ENCODE measurements at regions not wholly inside any gene's neighbourhood (a gene's known extent, or its start where the extent isn't known, plus 50 kb on each side); places are given as distances from the start of the nearest gene placed in this dataset.

- no peak overlapping the region for H3K9ac ChIP-seq
- H3K9me2 ChIP-seq (ENCODE audit: insufficient read depth) = no peaks in the 10 kb centered on the region
- no peaks in the 10 kb centered on the region for H3K36me3 ChIP-seq (ENCODE audit: low read depth)
- no peak overlapping the region for H3K4me2 ChIP-seq (ENCODE audit: unreplicated experiment)
- no peak overlapping the region for H2AFZ ChIP-seq
- no peaks in the 10 kb centered on the region for H3K4me1 ChIP-seq (ENCODE audit: insufficient read depth)
- H3K27me3 ChIP-seq (replicated peaks; ENCODE audit: insufficient read depth) = no peaks in the 10 kb centered on the region
- in situ Hi-C loops (cut with MboI) = no loop called here
- DNase-seq = no peak
- TF ChIP-seq EZH2 (IDR thresholded peaks at IDR 0.05; ENCODE audit: insufficient read depth, poor library complexity, severe bottlenecking) (no peak), EZH2phosphoT487 (IDR thresholded peaks at IDR 0.05; ENCODE audit: insufficient read depth, low read depth) (no peak)
- no peak overlapping the region for H3K27ac ChIP-seq
- H3K9me3 ChIP-seq (ENCODE audit: low read depth) = no peaks in the 10 kb centered on the region
- no peaks in the 10 kb centered on the region for H3K79me2 ChIP-seq (ENCODE audit: insufficient read depth)
- no peaks in the 10 kb centered on the region for H4K20me1 ChIP-seq (ENCODE audit: insufficient read depth)
- H3F3A ChIP-seq (ENCODE audit: insufficient read depth) = no peaks in the 10 kb centered on the region
- no peak overlapping the region for H3K4me3 ChIP-seq
Measured at GRCh38 chr1:57832612-57833011, 408.8 kb upstream of the DAB1 start.

- H3K9me3 ChIP-seq (ENCODE audit: low read depth) = no peaks in the 10 kb centered on the region
- H3K4me2 ChIP-seq (ENCODE audit: unreplicated experiment) = no peak overlapping the region
- no peaks in the 10 kb centered on the region for H3K36me3 ChIP-seq (ENCODE audit: low read depth)
- no peak overlapping the region for H3K27ac ChIP-seq
- no peak overlapping the region for H2AFZ ChIP-seq
- no peaks in the 10 kb centered on the region for H3K27me3 ChIP-seq (replicated peaks; ENCODE audit: insufficient read depth)
- in situ Hi-C loops (cut with MboI) = no loop called here
- H3F3A ChIP-seq (ENCODE audit: insufficient read depth) = no peaks in the 10 kb centered on the region
- no peak overlapping the region for H3K9ac ChIP-seq
- no peak overlapping the region for H3K4me3 ChIP-seq
- peak; percentile 36 for DNase-seq
- WGBS, 2 experiments (ENCODE audit: low coverage in 1 of 2, low lambda C conversion rate in 2 of 2, missing lambda C conversion rate in 2 of 2) = 19 to 24% methylated on average over 1 of the region's 1 CpG
- TF ChIP-seq EZH2 (IDR thresholded peaks at IDR 0.05; ENCODE audit: insufficient read depth, poor library complexity, severe bottlenecking) (no peak), EZH2phosphoT487 (IDR thresholded peaks at IDR 0.05; ENCODE audit: insufficient read depth, low read depth) (no peak)
- H3K79me2 ChIP-seq (ENCODE audit: insufficient read depth) = no peaks in the 10 kb centered on the region
- no peaks in the 10 kb centered on the region for H3K4me1 ChIP-seq (ENCODE audit: insufficient read depth)
- H3K9me2 ChIP-seq (ENCODE audit: insufficient read depth) = no peaks in the 10 kb centered on the region
- no peaks in the 10 kb centered on the region for H4K20me1 ChIP-seq (ENCODE audit: insufficient read depth)
Measured at GRCh38 chr1:57831624-57832023, 407.8 kb upstream of the DAB1 start.

GRCh38 chr1:57826535-57826934 lies 402.7 kb upstream of the DAB1 start:
- no peak overlapping the region for H3K4me3 ChIP-seq
- no peaks in the 10 kb centered on the region for H3K27me3 ChIP-seq (replicated peaks; ENCODE audit: insufficient read depth)
- TF ChIP-seq EZH2 (IDR thresholded peaks at IDR 0.05; ENCODE audit: insufficient read depth, poor library complexity, severe bottlenecking) (no peak), EZH2phosphoT487 (IDR thresholded peaks at IDR 0.05; ENCODE audit: insufficient read depth, low read depth) (no peak)
- in situ Hi-C loops (cut with MboI) = no loop called here
- no peaks in the 10 kb centered on the region for H3K36me3 ChIP-seq (ENCODE audit: low read depth)
- H3K79me2 ChIP-seq (ENCODE audit: insufficient read depth) = no peaks in the 10 kb centered on the region
- H3K4me2 ChIP-seq (ENCODE audit: unreplicated experiment) = no peak overlapping the region
- no peak for DNase-seq
- H3K4me1 ChIP-seq (ENCODE audit: insufficient read depth) = no peaks in the 10 kb centered on the region
- no peaks in the 10 kb centered on the region for H3K9me3 ChIP-seq (ENCODE audit: low read depth)
- WGBS, 2 experiments (ENCODE audit: low coverage in 1 of 2, low lambda C conversion rate in 2 of 2, missing lambda C conversion rate in 2 of 2) = 4 to 9% methylated on average over 2 of the region's 2 CpGs
- H3F3A ChIP-seq (ENCODE audit: insufficient read depth) = no peaks in the 10 kb centered on the region
- no peak overlapping the region for H2AFZ ChIP-seq
- no peaks in the 10 kb centered on the region for H3K9me2 ChIP-seq (ENCODE audit: insufficient read depth)
- H3K27ac ChIP-seq = no peak overlapping the region
- H3K9ac ChIP-seq = no peak overlapping the region
- H4K20me1 ChIP-seq (ENCODE audit: insufficient read depth) = no peaks in the 10 kb centered on the region

- TF ChIP-seq EZH2 (IDR thresholded peaks at IDR 0.05; ENCODE audit: insufficient read depth, poor library complexity, severe bottlenecking) (no peak), EZH2phosphoT487 (IDR thresholded peaks at IDR 0.05; ENCODE audit: insufficient read depth, low read depth) (no peak)
- no peaks in the 10 kb centered on the region for H4K20me1 ChIP-seq (ENCODE audit: insufficient read depth)
- in situ Hi-C loops (cut with MboI) = no loop called here
Measured at GRCh38 chr1:57824535-57824934, 400.7 kb upstream of the DAB1 start.

More at GRCh38 chr1:57824535-57824934, 400.7 kb upstream of the DAB1 start:
- H3K4me1 ChIP-seq (ENCODE audit: insufficient read depth) = no peaks in the 10 kb centered on the region
- 38 to 43% methylated on average over 3 of the region's 3 CpGs for WGBS, 2 experiments (ENCODE audit: low coverage in 1 of 2, low lambda C conversion rate in 2 of 2, missing lambda C conversion rate in 2 of 2)
- no peaks in the 10 kb centered on the region for H3K9me2 ChIP-seq (ENCODE audit: insufficient read depth)
- H3F3A ChIP-seq (ENCODE audit: insufficient read depth) = no peaks in the 10 kb centered on the region
- H3K9ac ChIP-seq = no peak overlapping the region
- H3K4me2 ChIP-seq (ENCODE audit: unreplicated experiment) = no peak overlapping the region
- H3K79me2 ChIP-seq (ENCODE audit: insufficient read depth) = no peaks in the 10 kb centered on the region
- H3K27me3 ChIP-seq (replicated peaks; ENCODE audit: insufficient read depth) = no peaks in the 10 kb centered on the region
- no peaks in the 10 kb centered on the region for H3K36me3 ChIP-seq (ENCODE audit: low read depth)
- H3K9me3 ChIP-seq (ENCODE audit: low read depth) = no peaks in the 10 kb centered on the region
- no peak for DNase-seq
- no peak overlapping the region for H3K4me3 ChIP-seq
- H2AFZ ChIP-seq = no peak overlapping the region
- H3K27ac ChIP-seq = no peak overlapping the region
